DOHH2 (cell line): ENCODE measurements at regions not wholly inside any gene's neighbourhood (a gene's known extent, or its start where the extent isn't known, plus 50 kb on each side); places are given as distances from the start of the nearest gene placed in this dataset.

Experiments used
- H3F3A ChIP-seq: fragments of 200-600 bp; sonication (generic), shearing (Covaris generic); 2 replicates; pipeline ENCODE4 v1.6.0; 2016; ENCODE audit warnings: antibody characterized with exemption, mild to moderate bottlenecking; ENCODE audit not compliant: control insufficient read depth, insufficient read depth
- H3K27ac ChIP-seq: fragments of 200-600 bp; sonication (generic); 2 replicates; pipeline ENCODE4 v1.5.1; 2014; ENCODE audit warnings: low read depth, mild to moderate bottlenecking, low read length, moderate library complexity
- H3K27me3 ChIP-seq: fragments of 200-600 bp; sonication (generic); 2 replicates; pipeline ENCODE4 v1.6.1; 2014; ENCODE audit warnings: mild to moderate bottlenecking, low read length, mixed read lengths; ENCODE audit not compliant: control insufficient read depth
- H3K36me3 ChIP-seq: fragments of 200-600 bp; sonication (generic); 2 replicates; pipeline ENCODE4 v1.6.1; 2014; ENCODE audit warnings: mild to moderate bottlenecking, low read length, moderate library complexity, mixed read lengths; ENCODE audit not compliant: control insufficient read depth
- H3K4me1 ChIP-seq: fragments of 200-600 bp; sonication (generic); 2 replicates; pipeline ENCODE4 v1.6.1; 2014; ENCODE audit warnings: mild to moderate bottlenecking, low read length, mixed read lengths; ENCODE audit not compliant: control insufficient read depth
- H3K4me2 ChIP-seq: fragments of 200-600 bp; sonication (generic); 2 replicates; pipeline ENCODE4 v1.6.0; 2014; ENCODE audit warnings: mild to moderate bottlenecking, low read length, moderate library complexity
- H3K4me3 ChIP-seq: fragments of 200-600 bp; sonication (generic); 2 replicates; pipeline ENCODE4 v1.5.1; 2014; ENCODE audit warnings: mild to moderate bottlenecking, low read length, mixed read lengths
- H3K79me2 ChIP-seq: fragments of 200-600 bp; sonication (generic); 2 replicates; pipeline ENCODE4 v1.6.1; 2014; ENCODE audit warnings: mild to moderate bottlenecking, low read length, mixed read lengths; ENCODE audit not compliant: control insufficient read depth
- H3K9me2 ChIP-seq: fragments of 200-600 bp; sonication (generic); replicated peaks from 2 replicates; pipeline ENCODE4 v1.6.1; 2014; ENCODE audit warnings: mild to moderate bottlenecking, low read length, mixed read lengths; ENCODE audit not compliant: control insufficient read depth
- H3K9me3 ChIP-seq: fragments of 200-600 bp; sonication (generic); 2 replicates; pipeline ENCODE4 v1.6.1; 2014; ENCODE audit warnings: antibody characterized with exemption, low read length, mixed read lengths; ENCODE audit not compliant: control insufficient read depth, insufficient read depth
- H4K20me1 ChIP-seq: fragments of 200-600 bp; sonication (generic); 2 replicates; pipeline ENCODE4 v1.6.0; 2014; ENCODE audit warnings: low read depth, mild to moderate bottlenecking, antibody characterized with exemption, low read length, moderate library complexity; ENCODE audit not compliant: control insufficient read depth, insufficient read depth
- CTCF ChIP-seq: fragments of 200-600 bp; sonication (generic); IDR thresholded peaks from one replicate; pipeline ENCODE4 v1.5.1; 2014; ENCODE audit warnings: antibody characterized with exemption, mild to moderate bottlenecking, low read depth, low read length; ENCODE audit not compliant: poor library complexity, severe bottlenecking
- EZH2phosphoT487 ChIP-seq: fragments of 200-600 bp; sonication (generic); IDR thresholded peaks from 2 replicates; pipeline ENCODE4 v1.6.1; 2017; ENCODE audit warnings: borderline replicate concordance, mild to moderate bottlenecking, antibody characterized with exemption, low read length, moderate library complexity, mixed read lengths

GRCh38 chr16:11435576-11435975, 90.3 kb downstream of the RMI2 start:
- H3K9me3 ChIP-seq: no peaks in the 10 kb centered on the region
- H3K9me2 ChIP-seq: no peaks in the 10 kb centered on the region
- no peak overlapping the region for H3K27ac ChIP-seq
- H3K79me2 ChIP-seq: no peaks in the 10 kb centered on the region
- H3K4me2 ChIP-seq: no peak overlapping the region
- H3K4me1 ChIP-seq: no peaks in the 10 kb centered on the region
- TF ChIP-seq EZH2phosphoT487: no peak
- no peak for TF ChIP-seq CTCF
- no peaks in the 10 kb centered on the region for H4K20me1 ChIP-seq
- H3K4me3 ChIP-seq: no peak overlapping the region
- H3K36me3 ChIP-seq: no peaks in the 10 kb centered on the region
- peaks cover 15% of the 10 kb centered on the region for H3K27me3 ChIP-seq
- no peaks in the 10 kb centered on the region for H3F3A ChIP-seq

GRCh38 chr16:11437069-11437468, 91.8 kb downstream of the RMI2 start:
- Histone ChIP-seq H3K4me1 (no peaks in the 10 kb centered on the region), H3K9me2 (no peaks in the 10 kb centered on the region), H3K27me3 (peaks cover 8% of the 10 kb centered on the region; the same call in 1 of the 2 replicates), H3K9me3 (no peaks in the 10 kb centered on the region), H3K79me2 (no peaks in the 10 kb centered on the region), H3K36me3 (no peaks in the 10 kb centered on the region), H3K27ac (no peak overlapping the region), H3F3A (no peaks in the 10 kb centered on the region), H3K4me2 (no peak overlapping the region), H4K20me1 (no peaks in the 10 kb centered on the region), H3K4me3 (no peak overlapping the region)
- TF ChIP-seq CTCF (no peak), EZH2phosphoT487 (no peak)

GRCh38 chr16:11439790-11440656, 94.8 kb downstream of the RMI2 start:
- Histone ChIP-seq H3K9me2 (no peaks in the 10 kb centered on the region), H3K27me3 (0 out of 2 replicates have a peak, but pooled peaks cover 4% of the 10 kb centered on the region), H4K20me1 (no peaks in the 10 kb centered on the region), H3K27ac (no peak overlapping the region), H3K4me2 (no peak overlapping the region), H3K9me3 (no peaks in the 10 kb centered on the region), H3K36me3 (no peaks in the 10 kb centered on the region), H3F3A (no peaks in the 10 kb centered on the region), H3K79me2 (no peaks in the 10 kb centered on the region), H3K4me1 (no peaks in the 10 kb centered on the region), H3K4me3 (no peak overlapping the region)
- no peak for TF ChIP-seq EZH2phosphoT487
- no peak for TF ChIP-seq CTCF
